ENCODE measurements at regions not wholly inside any gene's neighbourhood (a gene's known extent, or its start where the extent isn't known, plus 50 kb on each side); places are given as distances from the start of the nearest gene placed in this dataset.

GRCh38 chr13:61852116-61852619, 436.5 kb upstream of the PCDH20 start (continued):
- TF ChIP-seq ZXDC (CRISPR knock-in tag; IDR thresholded peaks at IDR 0.05) (no peak), NFE2 (CRISPR knock-in tag; IDR thresholded peaks at IDR 0.05) (no peak), NFATC3 (CRISPR knock-in tag; IDR thresholded peaks at IDR 0.05) (no peak), GRHL1 (CRISPR knock-in tag; conservative IDR thresholded peaks at IDR 0.05) (no peak), ZNF652 (CRISPR knock-in tag; IDR thresholded peaks at IDR 0.05; ENCODE audit: borderline replicate concordance, low read depth) (no peak), ZBTB34 (CRISPR knock-in tag; IDR thresholded peaks at IDR 0.05) (no peak), FOXJ3 (CRISPR knock-in tag; IDR thresholded peaks at IDR 0.05; ENCODE audit: borderline replicate concordance) (no peak), RERE (CRISPR knock-in tag; IDR thresholded peaks at IDR 0.05; ENCODE audit: low read depth) (no peak), TEAD3 (CRISPR knock-in tag; optimal IDR thresholded peaks at IDR 0.05; ENCODE audit: borderline replicate concordance) (no peak), CAMTA2 (CRISPR knock-in tag; IDR thresholded peaks at IDR 0.05; ENCODE audit: borderline replicate concordance) (no peak), ZNF280D (CRISPR knock-in tag; IDR thresholded peaks at IDR 0.05) (no peak)
